ENCODE measurements at regions not wholly inside any gene's neighbourhood (a gene's known extent, or its start where the extent isn't known, plus 50 kb on each side); places are given as distances from the start of the nearest gene placed in this dataset.

- DNase-seq: no peak
Observed at GRCh38 chr16:51573191-51573590, 422.1 kb upstream of the SALL1 start.

- no peak for DNase-seq
Observed at GRCh38 chr16:51569203-51569931, 418.3 kb upstream of the SALL1 start.

GRCh38 chr16:51567911-51568310 lies 416.8 kb upstream of the SALL1 start:
- DNase-seq: no peak

GRCh38 chr16:51565184-51565583 lies 414.1 kb upstream of the SALL1 start:
- DNase-seq: no peak

GRCh38 chr16:51562891-51563290 lies 411.8 kb upstream of the SALL1 start:
- DNase-seq: no peak

- no peak for DNase-seq
Observed at GRCh38 chr16:51559901-51560300, 408.8 kb upstream of the SALL1 start.

GRCh38 chr16:51557670-51558069 lies 406.6 kb upstream of the SALL1 start:
- DNase-seq: no peak

- no peak for DNase-seq
Observed at GRCh38 chr16:51556694-51557340, 405.7 kb upstream of the SALL1 start.

- DNase-seq: no peak
Observed at GRCh38 chr16:51553910-51554309, 402.8 kb upstream of the SALL1 start.

- DNase-seq: no peak
Observed at GRCh38 chr16:51553314-51553713, 402.2 kb upstream of the SALL1 start.

GRCh38 chr16:51550800-51551347 lies 399.8 kb upstream of the SALL1 start:
- DNase-seq: no peak

- no peak for DNase-seq
Observed at GRCh38 chr16:51549836-51550235, 398.8 kb upstream of the SALL1 start.

GRCh38 chr16:51545951-51546350 lies 394.9 kb upstream of the SALL1 start:
- no peak for DNase-seq

- no peak for DNase-seq
Observed at GRCh38 chr16:51544851-51545467, 393.9 kb upstream of the SALL1 start.

- DNase-seq: no peak
Observed at GRCh38 chr16:51543971-51544370, 392.9 kb upstream of the SALL1 start.

GRCh38 chr16:51542981-51543815 lies 392.1 kb upstream of the SALL1 start:
- DNase-seq: no peak

- DNase-seq: no peak
Observed at GRCh38 chr16:51540259-51540658, 389.2 kb upstream of the SALL1 start.

GRCh38 chr16:51538707-51539498 lies 387.8 kb upstream of the SALL1 start:
- DNase-seq: no peak

GRCh38 chr16:51535591-51535990 lies 384.5 kb upstream of the SALL1 start:
- no peak for DNase-seq

- no peak for DNase-seq
Observed at GRCh38 chr16:51532551-51532950, 381.5 kb upstream of the SALL1 start.

- DNase-seq: no peak
Observed at GRCh38 chr16:51531271-51531670, 380.2 kb upstream of the SALL1 start.

GRCh38 chr16:51527349-51527748 lies 376.3 kb upstream of the SALL1 start:
- DNase-seq: no peak
